Naive thymus-derived CD8-positive, alpha-beta T cell (primary cell): ENCODE measurements at regions not wholly inside any gene's neighbourhood (a gene's known extent, or its start where the extent isn't known, plus 50 kb on each side); places are given as distances from the start of the nearest gene placed in this dataset.
"Not testable (repeated sequence)": the region's sequence is repeated elsewhere in the genome, so short reads cannot be mapped to it uniquely, and the experiment has no call there.

Experiments
- ATAC-seq, 2 donors: fragments of 150-1000 bp; cut with Tn5 transposase in 1 of 2; sonication (Bioruptor Pico), chemical (Tn5 transposase) in 1 of 2; 1 replicate in 1 of 2; 2 replicates in 1 of 2; pipeline ENCODE4 v1.10.0; 2021; ENCODE audit warnings: mild to moderate bottlenecking in 2 of 2, moderate library complexity in 2 of 2
- POLR2A ChIA-PET: fragments of 350-600 bp; sonication (Branson Sonifier 250); formaldehyde crosslinking; loops from one replicate; lab custom pipeline; 2021; ENCODE audit warnings: antibody characterized with exemption; lab: Charles Lee
- DNase-seq, 10 donors: peaks; one replicate each; pipeline versions ENCODE4 v3.0.0 to v3.0.0-alpha.2; 2020 to 2022
- H3K27ac Mint-ChIP-seq, 10 donors: one replicate each; pipeline ENCODE4 v1.8.0; 2020 to 2022; ENCODE audit warnings: mild to moderate bottlenecking in 10 of 10, mixed read lengths in 10 of 10, moderate library complexity in 4 of 10, inconsistent platforms in 1 of 10
- H3K27me3 Mint-ChIP-seq, 5 donors: one replicate each; pipeline ENCODE4 v1.8.0; 2021 to 2022; ENCODE audit warnings: mixed read lengths in 5 of 5
- H3K36me3 Mint-ChIP-seq, 3 donors: one replicate each; pipeline ENCODE4 v1.8.0; 2020 to 2022; ENCODE audit warnings: mixed read lengths in 3 of 3, mild to moderate bottlenecking in 2 of 3, inconsistent platforms in 1 of 3
- H3K4me1 Mint-ChIP-seq, 4 donors: one replicate each; pipeline ENCODE4 v1.8.0; 2021 to 2022; ENCODE audit warnings: mixed read lengths in 4 of 4
- H3K4me3 Mint-ChIP-seq, 10 donors: one replicate each; pipeline ENCODE4 v1.8.0; 2020 to 2022; ENCODE audit warnings: mild to moderate bottlenecking in 10 of 10, mixed read lengths in 10 of 10, moderate library complexity in 6 of 10, inconsistent platforms in 1 of 10
- H3K9me3 Mint-ChIP-seq, 9 donors: one replicate each; pipeline ENCODE4 v1.8.0; 2020 to 2022; ENCODE audit warnings: mixed read lengths in 9 of 9, mild to moderate bottlenecking in 3 of 9, inconsistent platforms in 1 of 9, moderate library complexity in 1 of 9

GRCh38 chr15:84130098-84130831 lies 105.3 kb upstream of the GOLGA6L4 start:
- H3K27me3 Mint-ChIP-seq, result peaks cover 3 to 12% (median 8%) of the 10 kb centered on the region in 5 donors
- H3K36me3 Mint-ChIP-seq, H3K4me1 Mint-ChIP-seq, ATAC-seq, H3K9me3 Mint-ChIP-seq, POLR2A ChIA-PET, DNase-seq, H3K4me3 Mint-ChIP-seq, H3K27ac Mint-ChIP-seq: not testable (repeated sequence)

GRCh38 chr15:84135931-84136456 lies 99.6 kb upstream of the GOLGA6L4 start:
- DNase-seq, H3K36me3 Mint-ChIP-seq, ATAC-seq: not testable (repeated sequence)

DNA sequence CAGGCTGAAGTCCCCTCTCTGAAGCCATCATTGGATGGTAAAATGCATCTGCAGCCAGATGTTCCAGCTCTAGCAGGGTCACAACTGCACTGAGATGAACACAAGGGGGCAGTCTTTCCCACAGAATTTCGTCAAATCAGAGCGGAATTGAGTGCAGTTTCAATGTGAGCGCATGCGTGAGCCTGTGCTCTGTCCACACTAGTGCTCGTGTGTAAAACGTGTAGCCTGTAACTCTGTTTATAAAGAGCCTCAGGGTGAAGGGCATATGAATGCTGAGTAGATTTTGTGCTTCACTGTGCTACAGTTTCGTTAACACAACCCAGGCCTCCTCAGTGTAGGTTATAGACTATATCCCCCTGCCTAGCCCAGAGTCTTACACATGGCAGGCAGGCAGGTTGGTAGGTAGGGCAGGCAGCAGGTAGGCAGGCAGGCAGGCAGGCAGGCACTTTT lies 92.7 kb upstream of the GOLGA6L4 start:
- no peak overlapping the region for H3K27ac Mint-ChIP-seq
- no peaks in the 10 kb centered on the region for H3K9me3 Mint-ChIP-seq
- H3K36me3 Mint-ChIP-seq, result no peaks in the 10 kb centered on the region
- peaks cover 1 to 10% (median 7%) of the 10 kb centered on the region in 5 donors for H3K27me3 Mint-ChIP-seq
- DNase-seq (peak; percentile 48 to 85 (median 74)), ATAC-seq (peak; percentile 97 to 100)
- H3K4me1 Mint-ChIP-seq, result peaks cover 0 to 6% (median 4%) of the 10 kb centered on the region in 4 donors
- POLR2A ChIA-PET, result no interaction called here
- peak overlapping the region in 6 of 10 donors; percentile 15 to 68 (median 30) for H3K4me3 Mint-ChIP-seq

More at GRCh38 chr15:84135931-84136456, 99.6 kb upstream of the GOLGA6L4 start:
- POLR2A ChIA-PET, H3K4me1 Mint-ChIP-seq, H3K9me3 Mint-ChIP-seq, H3K4me3 Mint-ChIP-seq, H3K27ac Mint-ChIP-seq: not testable (repeated sequence)
- peaks cover 4 to 14% (median 11%) of the 10 kb centered on the region in 5 donors for H3K27me3 Mint-ChIP-seq

DNA sequence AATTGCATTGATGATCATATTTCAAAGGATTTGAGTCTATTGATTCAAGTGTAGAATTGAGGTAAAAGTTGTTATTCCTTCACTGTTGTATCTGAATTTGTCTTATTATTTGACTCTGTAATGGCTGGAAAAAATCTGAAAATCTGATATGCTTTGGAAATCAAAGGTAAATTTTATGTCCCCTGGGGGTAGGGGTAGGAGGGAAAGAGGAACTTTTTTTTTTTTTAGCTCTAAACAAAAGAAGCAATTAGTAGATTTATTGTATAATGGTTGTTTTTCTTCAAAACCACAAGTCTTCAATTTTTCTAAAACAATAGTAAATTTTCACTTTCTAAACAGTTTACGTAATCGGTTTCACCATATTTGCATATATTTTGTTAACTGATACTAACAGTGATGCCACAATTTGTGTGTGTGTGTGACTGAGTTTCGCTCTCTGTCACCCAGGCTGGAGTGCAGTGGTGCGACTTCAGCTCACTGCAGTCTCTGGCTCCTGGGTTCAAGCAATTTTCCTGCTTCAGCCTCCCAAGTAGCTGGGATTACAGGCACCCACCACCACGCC lies 91.7 kb upstream of the GOLGA6L4 start:
- no peak for DNase-seq
- peaks cover 0 to 10% (median 6%) of the 10 kb centered on the region in 5 donors for H3K27me3 Mint-ChIP-seq
- H3K27ac Mint-ChIP-seq, result no peak overlapping the region
- no peak for ATAC-seq
- no peak overlapping the region for H3K4me3 Mint-ChIP-seq
- no peaks in the 10 kb centered on the region for H3K36me3 Mint-ChIP-seq
- peaks cover 0 to 6% (median 4%) of the 10 kb centered on the region in 4 donors for H3K4me1 Mint-ChIP-seq
- POLR2A ChIA-PET, result no interaction called here
- no peaks in the 10 kb centered on the region for H3K9me3 Mint-ChIP-seq

DNA sequence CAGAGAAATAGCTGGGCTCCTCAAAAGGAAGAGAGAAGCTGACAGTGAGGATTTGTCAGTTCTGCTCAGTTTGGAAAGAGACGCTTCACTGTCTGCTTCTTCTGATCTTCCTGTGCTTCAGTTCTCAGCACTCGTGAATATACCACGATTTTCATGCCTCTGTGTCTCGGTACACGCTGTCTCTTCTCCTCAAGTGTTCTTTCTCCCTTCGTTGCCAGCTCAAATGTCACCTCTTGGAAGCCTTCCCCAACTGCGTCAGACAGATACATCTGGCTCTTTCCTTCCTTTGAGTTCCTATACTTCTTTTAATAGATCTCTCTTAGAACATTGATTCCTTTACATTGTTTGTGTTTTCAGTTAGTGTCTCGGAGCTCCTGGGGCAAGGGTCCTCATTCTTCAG lies 90.6 kb upstream of the GOLGA6L4 start:
- H3K4me1 Mint-ChIP-seq, POLR2A ChIA-PET, H3K4me3 Mint-ChIP-seq, H3K27me3 Mint-ChIP-seq, H3K27ac Mint-ChIP-seq, H3K36me3 Mint-ChIP-seq, ATAC-seq, H3K9me3 Mint-ChIP-seq, DNase-seq: not testable (repeated sequence)

DNA sequence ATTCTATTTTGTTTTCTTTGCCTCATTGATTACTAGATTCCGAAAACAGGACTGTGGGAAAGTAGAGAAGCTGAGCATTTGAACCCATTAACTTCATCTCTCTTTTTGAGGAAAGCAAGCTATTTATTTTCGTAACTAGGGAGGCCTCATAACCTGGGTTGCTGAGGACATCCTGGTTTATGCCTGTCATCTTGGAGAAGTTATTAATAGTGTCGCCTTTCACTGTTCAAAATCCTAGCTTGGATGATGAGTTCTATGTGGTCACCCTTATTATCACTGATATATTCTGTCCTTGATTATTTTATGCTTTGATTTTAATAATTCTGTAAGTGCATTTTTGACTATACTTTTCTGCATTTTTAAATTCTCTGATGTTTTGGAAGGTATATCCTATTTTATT lies 89.3 kb upstream of the GOLGA6L4 start:
- H3K27ac Mint-ChIP-seq, H3K4me3 Mint-ChIP-seq, H3K27me3 Mint-ChIP-seq, POLR2A ChIA-PET, H3K9me3 Mint-ChIP-seq, H3K36me3 Mint-ChIP-seq, ATAC-seq, DNase-seq, H3K4me1 Mint-ChIP-seq: not testable (repeated sequence)

DNA sequence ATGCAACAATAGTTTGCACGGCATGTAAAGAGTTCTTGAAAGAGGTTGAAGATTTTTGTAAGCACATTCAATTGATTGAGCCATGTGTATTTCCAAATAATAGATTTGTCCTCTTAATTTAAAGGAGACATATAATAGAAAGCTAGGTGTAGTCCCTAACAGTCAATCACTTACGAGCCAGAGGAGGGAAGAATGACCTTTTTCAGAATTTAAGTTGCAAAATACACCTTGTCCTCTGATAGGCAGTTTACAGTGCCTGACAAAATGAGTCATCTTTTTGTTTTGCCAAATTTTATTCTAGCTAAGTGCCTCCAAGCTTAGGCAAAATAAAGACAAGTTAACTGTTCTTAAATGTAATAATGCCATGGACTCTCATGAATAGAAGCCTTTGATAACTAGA lies 88.3 kb upstream of the GOLGA6L4 start:
- POLR2A ChIA-PET, H3K27me3 Mint-ChIP-seq, H3K27ac Mint-ChIP-seq, H3K9me3 Mint-ChIP-seq, H3K4me1 Mint-ChIP-seq, H3K36me3 Mint-ChIP-seq, ATAC-seq, DNase-seq, H3K4me3 Mint-ChIP-seq: not testable (repeated sequence)

GRCh38 chr15:84151205-84151931 lies 84.2 kb upstream of the GOLGA6L4 start:
- Mint-ChIP-seq H3K9me3 (no peaks in the 10 kb centered on the region), H3K4me3 (no peak overlapping the region), H3K27ac (no peak overlapping the region), H3K4me1 (no peaks in the 10 kb centered on the region), H3K36me3 (no peaks in the 10 kb centered on the region), H3K27me3 (peaks cover 0 to 9% (median 2%) of the 10 kb centered on the region in 5 donors)
- DNase-seq, result no peak
- POLR2A ChIA-PET, result no interaction called here
- no peak for ATAC-seq

GRCh38 chr15:84152381-84152979 lies 83.1 kb upstream of the GOLGA6L4 start:
- H3K27ac Mint-ChIP-seq, ATAC-seq, H3K9me3 Mint-ChIP-seq, H3K36me3 Mint-ChIP-seq, H3K4me3 Mint-ChIP-seq, POLR2A ChIA-PET, H3K4me1 Mint-ChIP-seq, DNase-seq: not testable (repeated sequence)
- peaks cover 0 to 17% (median 2%) of the 10 kb centered on the region in 5 donors for H3K27me3 Mint-ChIP-seq

DNA sequence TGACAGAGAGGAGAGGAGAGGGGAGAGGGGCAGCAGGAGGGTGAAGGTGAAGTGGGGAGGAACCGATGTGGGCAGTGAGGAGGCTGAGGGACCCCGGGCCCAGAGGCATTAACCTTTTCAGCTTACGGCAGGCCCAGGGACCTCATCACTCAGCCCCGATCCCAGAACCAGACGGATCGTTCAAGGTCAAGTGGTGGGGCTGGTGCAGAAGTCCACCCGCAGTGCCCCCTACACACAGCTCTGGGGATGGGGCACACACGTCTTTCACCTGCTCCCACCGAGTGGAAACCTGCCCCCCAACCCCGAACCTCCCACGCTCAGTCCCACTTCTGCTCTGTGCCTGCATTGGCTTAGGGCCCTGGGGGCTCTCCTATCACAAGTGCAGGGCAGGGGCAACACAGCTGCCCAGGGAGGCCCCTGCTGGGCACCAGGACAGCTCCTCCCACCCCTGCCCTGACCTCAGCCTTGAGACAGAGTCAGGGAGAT lies 81.9 kb upstream of the GOLGA6L4 start:
- H3K9me3 Mint-ChIP-seq, H3K36me3 Mint-ChIP-seq, H3K4me3 Mint-ChIP-seq, ATAC-seq, H3K4me1 Mint-ChIP-seq, DNase-seq, H3K27ac Mint-ChIP-seq, POLR2A ChIA-PET: not testable (repeated sequence)
- peaks cover 0 to 17% (median 2%) of the 10 kb centered on the region in 5 donors for H3K27me3 Mint-ChIP-seq

DNA sequence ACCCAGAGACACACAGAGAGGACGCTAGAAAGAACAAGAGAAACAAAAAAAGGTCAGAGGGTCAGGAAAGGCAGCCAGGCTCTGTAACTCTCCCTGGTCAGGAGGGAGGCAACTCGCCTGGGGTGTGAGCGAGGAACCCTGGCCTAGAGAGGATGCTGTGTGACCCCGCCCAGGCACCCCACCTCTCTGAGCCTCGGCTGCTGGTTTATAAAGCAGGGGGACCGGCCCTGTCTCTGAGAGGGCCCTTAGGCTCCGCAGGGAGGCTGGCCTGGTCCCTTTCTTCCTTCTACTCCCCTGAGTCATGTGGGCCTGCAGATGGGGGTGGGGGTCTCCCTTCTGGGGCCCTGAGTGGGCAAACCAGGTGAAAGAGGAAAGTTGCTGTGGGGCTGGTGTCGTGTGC lies 81.3 kb upstream of the GOLGA6L4 start:
- H3K27ac Mint-ChIP-seq, DNase-seq, H3K36me3 Mint-ChIP-seq, H3K9me3 Mint-ChIP-seq, ATAC-seq, POLR2A ChIA-PET, H3K4me3 Mint-ChIP-seq, H3K4me1 Mint-ChIP-seq: not testable (repeated sequence)
- H3K27me3 Mint-ChIP-seq, result peaks cover 0 to 17% (median 0%) of the 10 kb centered on the region in 5 donors

DNA sequence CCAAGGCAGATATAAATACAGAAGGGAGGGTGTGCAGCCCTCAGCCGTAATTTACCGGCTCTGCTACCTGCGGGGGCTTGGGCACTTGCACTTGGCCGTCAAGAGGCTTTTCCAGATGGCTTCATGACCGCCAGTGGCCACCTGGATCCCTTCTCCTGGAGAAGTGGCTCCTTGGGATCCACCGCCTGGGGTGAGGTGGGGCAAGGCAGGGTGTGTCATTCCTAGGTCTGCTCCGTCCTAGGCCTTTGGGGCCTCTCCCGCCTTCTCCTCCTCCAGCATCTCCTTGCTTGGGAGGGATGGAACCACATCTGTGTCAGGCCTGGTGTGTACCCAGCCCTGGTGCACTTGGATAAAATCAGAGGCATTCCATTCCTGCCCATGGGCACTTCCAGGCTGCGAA lies 80.8 kb upstream of the GOLGA6L4 start:
- H3K4me1 Mint-ChIP-seq, H3K4me3 Mint-ChIP-seq, ATAC-seq, H3K9me3 Mint-ChIP-seq, H3K27ac Mint-ChIP-seq, DNase-seq, POLR2A ChIA-PET, H3K36me3 Mint-ChIP-seq: not testable (repeated sequence)
- H3K27me3 Mint-ChIP-seq, result peaks cover 0 to 17% (median 0%) of the 10 kb centered on the region in 5 donors
